Common myeloid progenitor, CD34-positive (primary cell): ENCODE measurements at regions not wholly inside any gene's neighbourhood (a gene's known extent, or its start where the extent isn't known, plus 50 kb on each side); places are given as distances from the start of the nearest gene placed in this dataset.
"Not testable (repeated sequence)": the region's sequence is repeated elsewhere in the genome, so short reads cannot be mapped to it uniquely, and the experiment has no call there.

Experiments used
- CTCF ChIA-PET: fragments of 350-600 bp; sonication (Branson Sonifier 250); formaldehyde crosslinking; loops from one replicate; lab custom pipeline; 2021; ENCODE audit warnings: antibody characterized with exemption; lab: Charles Lee
- POLR2A ChIA-PET: fragments of 350-600 bp; sonication (Branson Sonifier 250); formaldehyde crosslinking; loops from one replicate; lab custom pipeline; 2021; ENCODE audit warnings: antibody characterized with exemption; lab: Charles Lee
- DNase-seq, 3 donors: peaks; one replicate each; pipeline versions ENCODE4 v3.0.0 to v3.0.0-alpha.2; 2013
- H3K27ac ChIP-seq, 2 experiments: 1 replicate in 1 of 2; 2 replicates in 1 of 2; pipeline ENCODE4 v1.7.0; 2013; ENCODE audit warnings: inconsistent platforms in 2 of 2, low read length in 2 of 2, mild to moderate bottlenecking in 2 of 2, low read depth in 1 of 2, moderate library complexity in 1 of 2; ENCODE audit not compliant: severe bottlenecking in 2 of 2, insufficient read depth in 1 of 2, poor library complexity in 1 of 2
- H3K27me3 ChIP-seq, 5 experiments: replicated peaks in 2 of 5; 1 replicate in 3 of 5; 2 replicates in 2 of 5; pipeline versions ENCODE4 v1.6.1 to v1.7.0; 2013; ENCODE audit warnings: low read length in 4 of 5, mild to moderate bottlenecking in 2 of 5, moderate library complexity in 2 of 5, inconsistent platforms in 1 of 5; ENCODE audit not compliant: insufficient read depth in 5 of 5, control insufficient read depth in 4 of 5
- H3K36me3 ChIP-seq, 4 experiments: 1 replicate in 2 of 4; 2 replicates in 2 of 4; pipeline versions ENCODE4 v1.6.1 to v1.7.0; 2013; ENCODE audit warnings: low read length in 3 of 4, control low read depth in 1 of 4, mild to moderate bottlenecking in 1 of 4; ENCODE audit not compliant: control insufficient read depth in 4 of 4, insufficient read depth in 4 of 4
- H3K4me1 ChIP-seq, 4 experiments: 1 replicate in 3 of 4; 2 replicates in 1 of 4; pipeline versions ENCODE4 v1.6.1 to v1.7.1; 2013; ENCODE audit warnings: low read length in 3 of 4, mild to moderate bottlenecking in 3 of 4, control low read depth in 1 of 4, inconsistent platforms in 1 of 4, moderate library complexity in 1 of 4; ENCODE audit not compliant: control insufficient read depth in 4 of 4, insufficient read depth in 4 of 4; ENCODE audit errors: control extremely low read depth in 1 of 4
- H3K4me3 ChIP-seq, 7 experiments: 1 replicate in 4 of 7; 2 replicates in 3 of 7; pipeline versions ENCODE4 v1.5.1 to v1.7.0; 2013; ENCODE audit warnings: mild to moderate bottlenecking in 7 of 7, low read length in 6 of 7, moderate library complexity in 6 of 7, inconsistent platforms in 2 of 7, low read depth in 2 of 7, control low read depth in 1 of 7; ENCODE audit not compliant: insufficient read depth in 4 of 7, control insufficient read depth in 1 of 7; ENCODE audit errors: extremely low read depth in 1 of 7
- H3K9me3 ChIP-seq, 5 experiments: 1 replicate in 4 of 5; 2 replicates in 1 of 5; pipeline versions ENCODE4 v1.6.1 to v1.7.1; 2013; ENCODE audit warnings: low read length in 4 of 5, mild to moderate bottlenecking in 2 of 5, inconsistent platforms in 1 of 5, low read depth in 1 of 5, moderate library complexity in 1 of 5; ENCODE audit not compliant: control insufficient read depth in 4 of 5, insufficient read depth in 2 of 5; ENCODE audit errors: control extremely low read depth in 1 of 5
- WGBS: methylation state at CpG from one replicate; pipeline ENCODE4 v1.1.5; 2013; ENCODE audit not compliant: insufficient coverage; 5-methylcytosine and 5-hydroxymethylcytosine counted together

- Histone ChIP-seq H3K4me3 (no peak overlapping the region), H3K27me3 (no peaks in the 10 kb centered on the region), H3K27ac (no peak overlapping the region), H3K36me3 (peaks cover 6 to 24% (median 16%) of the 10 kb centered on the region in 4 experiments), H3K4me1 (peaks cover 0 to 14% (median 12%) of the 10 kb centered on the region in 4 experiments), H3K9me3 (no peaks in the 10 kb centered on the region)
- 100% methylated on average over 2 of the region's 4 CpGs for WGBS
- CTCF ChIA-PET = no interaction called here
- no peak for DNase-seq
- POLR2A ChIA-PET = no interaction called here
These were observed 111.4 kb upstream of the GRK3 start for GRCh38 chr22:25453058-25453457.

GRCh38 chr22:25453557-25453956 lies 110.9 kb upstream of the GRK3 start:
- ChIA-PET CTCF (no interaction called here), POLR2A (no interaction called here)
- H3K4me1 ChIP-seq = peaks cover 0 to 13% (median 10%) of the 10 kb centered on the region in 4 experiments
- no peaks in the 10 kb centered on the region for H3K9me3 ChIP-seq
- no peak overlapping the region for H3K27ac ChIP-seq
- H3K36me3 ChIP-seq = peaks cover 6 to 24% (median 17%) of the 10 kb centered on the region in 4 experiments
- DNase-seq = no peak
- WGBS = 100% methylated on average over 3 of the region's 5 CpGs
- H3K4me3 ChIP-seq = no peak overlapping the region
- no peaks in the 10 kb centered on the region for H3K27me3 ChIP-seq

GRCh38 chr22:25456300-25457043 lies 108.0 kb upstream of the GRK3 start:
- H3K27ac ChIP-seq, CTCF ChIA-PET, H3K4me3 ChIP-seq, H3K9me3 ChIP-seq, DNase-seq, H3K4me1 ChIP-seq, POLR2A ChIA-PET, H3K27me3 ChIP-seq: not testable (repeated sequence)
- 95% methylated on average over 8 of the region's 13 CpGs for WGBS
- peaks cover 11 to 51% (median 32%) of the 10 kb centered on the region in 4 experiments for H3K36me3 ChIP-seq

- WGBS = no CpG with 5 or more reads among the region's 1 CpG
- H3K9me3 ChIP-seq, DNase-seq, H3K4me3 ChIP-seq, CTCF ChIA-PET, H3K27ac ChIP-seq, H3K4me1 ChIP-seq, H3K27me3 ChIP-seq, POLR2A ChIA-PET: not testable (repeated sequence)
- peaks cover 10 to 54% (median 34%) of the 10 kb centered on the region in 4 experiments for H3K36me3 ChIP-seq
These were observed 105.8 kb upstream of the GRK3 start for GRCh38 chr22:25458631-25459030.

GRCh38 chr22:25460682-25461081 lies 103.8 kb upstream of the GRK3 start:
- H3K27me3 ChIP-seq, H3K4me1 ChIP-seq, DNase-seq, POLR2A ChIA-PET, H3K27ac ChIP-seq, H3K9me3 ChIP-seq, H3K4me3 ChIP-seq: not testable (repeated sequence)
- CTCF ChIA-PET = interaction anchor here (0.6 to 1.7 kb wide), 2 partner anchors 148 to 245 kb away, joined by 3 to 4 read pairs; no protein-coding TSS in a partner anchor
- peaks cover 8 to 44% (median 28%) of the 10 kb centered on the region in 4 experiments for H3K36me3 ChIP-seq
- WGBS = no CpG with 5 or more reads among the region's 2 CpGs

GRCh38 chr22:25461301-25461700 lies 103.2 kb upstream of the GRK3 start:
- ChIA-PET POLR2A (no interaction called here), CTCF (interaction anchor here (1.1 to 1.7 kb wide), 3 partner anchors 14 to 245 kb away, joined by 3 to 5 read pairs (median 4); no protein-coding TSS in a partner anchor)
- no peak overlapping the region for H3K4me3 ChIP-seq
- H3K9me3 ChIP-seq = no peaks in the 10 kb centered on the region
- peaks cover 7 to 44% (median 28%) of the 10 kb centered on the region in 4 experiments for H3K36me3 ChIP-seq
- DNase-seq = no peak
- 97% methylated on average over 4 of the region's 7 CpGs for WGBS
- H3K27ac ChIP-seq = no peak overlapping the region
- H3K27me3 ChIP-seq = no peaks in the 10 kb centered on the region
- H3K4me1 ChIP-seq = no peaks in the 10 kb centered on the region
